HCT116 (cell line): ENCODE measurements at regions not wholly inside any gene's neighbourhood (a gene's known extent, or its start where the extent isn't known, plus 50 kb on each side); places are given as distances from the start of the nearest gene placed in this dataset.

ENCODE experiments used
- ATAC-seq: fragments of 200-7000 bp; cut with Tn5 transposase; 2 replicates; pipeline ENCODE4 v1.9.1; 2020; ENCODE audit warnings: mild to moderate bottlenecking, moderate library complexity
- BruUV-seq: library from RNA; stranded (reverse); fragments of 400-500 nt; replicated peaks from 2 replicates; lab custom pipeline; 2021; lab: Mats Ljungman, UMichigan
- CTCF ChIA-PET: fragments of 300-600 bp; sonication (Branson Sonifier 250); formaldehyde crosslinking; loops from one replicate; lab custom pipeline; 2021; ENCODE audit warnings: antibody characterized with exemption; lab: Charles Lee
- POLR2A ChIA-PET: fragments of 300-600, 350-600 bp; sonication (Branson Sonifier 250); formaldehyde crosslinking; loops from one replicate; lab custom pipeline; 2021; ENCODE audit warnings: antibody characterized with exemption; lab: Charles Lee
- RAD21 ChIA-PET, 2 experiments: fragments of 300-600 bp; sonication (Branson Sonifier 250); formaldehyde crosslinking; loops; one replicate each; lab custom pipeline; 2023; ENCODE audit warnings: low total read pairs in 2 of 2; ENCODE audit not compliant: uncharacterized antibody in 2 of 2, unreplicated experiment in 2 of 2, low non-redundant PET in 1 of 2; lab: Charles Lee
- DNase-seq: peaks from one replicate; pipeline ENCODE4 v3.0.0-alpha.2; 2010; ENCODE audit warnings: low read depth, low spot score
- H2AFZ ChIP-seq: fragments of 200-600 bp; shearing (Covaris generic), sonication (generic); 2 replicates; pipeline ENCODE4 v1.6.1; 2017; ENCODE audit warnings: low read depth, mixed run types, mixed read lengths, antibody characterized with exemption, low read length; ENCODE audit not compliant: poor library complexity, severe bottlenecking
- H3K27ac ChIP-seq: 2 replicates; pipeline ENCODE4 v1.5.1; 2012; ENCODE audit warnings: low read depth, low read length
- H3K27me3 ChIP-seq: fragments of 200-600 bp; sonication (generic); 2 replicates; pipeline ENCODE4 v1.6.1; 2016; ENCODE audit warnings: mixed run types, low read length, mixed read lengths; ENCODE audit not compliant: insufficient read depth
- H3K36me3 ChIP-seq, 2 experiments: fragments of 200-500 bp in 1 of 2; fragments of 200-600 bp in 1 of 2; sonication (Bioruptor generic) in 1 of 2; sonication (generic) in 1 of 2; 2 replicates each; pipeline versions ENCODE4 v1.5.1 to v1.6.1; 2014 to 2016; ENCODE audit warnings: low read length in 2 of 2, inconsistent platforms in 1 of 2, mixed read lengths in 1 of 2, mixed run types in 1 of 2; ENCODE audit not compliant: insufficient read depth in 2 of 2, control insufficient read depth in 1 of 2
- H3K4me1 ChIP-seq, 2 experiments: fragments of 200-600 bp in 1 of 2; sonication (generic) in 1 of 2; 2 replicates each; pipeline versions ENCODE4 v1.5.1 to v1.6.1; 2012 to 2017; ENCODE audit warnings: low read length in 2 of 2, inconsistent platforms in 1 of 2, mild to moderate bottlenecking in 1 of 2, mixed read lengths in 1 of 2, mixed run types in 1 of 2, moderate library complexity in 1 of 2; ENCODE audit not compliant: insufficient read depth in 2 of 2, control insufficient read depth in 1 of 2
- H3K4me2 ChIP-seq: fragments of 200-600 bp; sonication (generic); 2 replicates; pipeline ENCODE4 v1.6.1; 2017; ENCODE audit warnings: mixed run types, low read length, mixed read lengths
- H3K4me3 ChIP-seq, 2 experiments: fragments of 200-600 bp in 1 of 2; sonication (generic) in 1 of 2; replicated peaks in 1 of 2; 2 replicates each; pipeline ENCODE4 v1.5.1; 2011 to 2016; ENCODE audit warnings: low read length in 2 of 2, control low read depth in 1 of 2, low read depth in 1 of 2, mild to moderate bottlenecking in 1 of 2, mixed read lengths in 1 of 2, mixed run types in 1 of 2
- H3K79me2 ChIP-seq: fragments of 200-600 bp; sonication (generic); 2 replicates; pipeline ENCODE4 v1.6.1; 2017; ENCODE audit warnings: mild to moderate bottlenecking, mixed run types, low read length, moderate library complexity, mixed read lengths; ENCODE audit not compliant: insufficient read depth
- H3K9ac ChIP-seq: fragments of 200-600 bp; sonication (generic); 2 replicates; pipeline ENCODE4 v1.6.1; 2016; ENCODE audit warnings: low read length, mixed read lengths
- H3K9me2 ChIP-seq: fragments of 200-600 bp; sonication (generic), shearing (Covaris generic); 2 replicates; pipeline ENCODE4 v1.6.1; 2017; ENCODE audit warnings: mixed run types, mild to moderate bottlenecking, moderate library complexity; ENCODE audit not compliant: insufficient read depth
- H3K9me3 ChIP-seq, 2 experiments: fragments of 200-500 bp in 1 of 2; fragments of 200-600 bp in 1 of 2; sonication (Bioruptor generic) in 1 of 2; sonication (generic) in 1 of 2; 2 replicates each; pipeline ENCODE4 v1.6.1; 2014 to 2017; ENCODE audit warnings: low read length in 2 of 2, mixed read lengths in 2 of 2, inconsistent platforms in 1 of 2, low read depth in 1 of 2, mild to moderate bottlenecking in 1 of 2, mixed run types in 1 of 2, moderate library complexity in 1 of 2; ENCODE audit not compliant: control insufficient read depth in 1 of 2, insufficient read depth in 1 of 2
- H4K20me1 ChIP-seq: fragments of 200-600 bp; sonication (generic), shearing (Covaris generic); 2 replicates; pipeline ENCODE4 v1.6.1; 2017; ENCODE audit warnings: mixed run types, mild to moderate bottlenecking, moderate library complexity; ENCODE audit not compliant: insufficient read depth
- CEBPB ChIP-seq: IDR thresholded peaks from 2 replicates; pipeline ENCODE4 v1.6.1; 2012; ENCODE audit warnings: low read depth
- EGR1 ChIP-seq: IDR thresholded peaks from 2 replicates; pipeline ENCODE4 v1.6.1; 2012; ENCODE audit warnings: low read depth
- ELF1 ChIP-seq: IDR thresholded peaks from 2 replicates; pipeline ENCODE4 v1.6.1; 2012; ENCODE audit warnings: low read depth, borderline replicate concordance
- EZH2 ChIP-seq: fragments of 200-600 bp; sonication (generic); IDR thresholded peaks from 2 replicates; pipeline ENCODE4 v1.6.1; 2017; ENCODE audit warnings: antibody characterized with exemption, mixed run types
- EZH2phosphoT487 ChIP-seq: fragments of 200-600 bp; IDR thresholded peaks from 2 replicates; pipeline ENCODE4 v1.6.1; 2018; ENCODE audit warnings: antibody characterized with exemption, borderline replicate concordance
- FOSL1 ChIP-seq: IDR thresholded peaks from 2 replicates; pipeline ENCODE4 v1.6.1; 2012; ENCODE audit warnings: low read depth
- JUND ChIP-seq: IDR thresholded peaks from 2 replicates; pipeline ENCODE4 v1.6.1; 2012
- POLR2A ChIP-seq: IDR thresholded peaks from 2 replicates; pipeline ENCODE4 v1.7.0; 2011; ENCODE audit warnings: borderline replicate concordance; ENCODE audit not compliant: insufficient read depth, insufficient read length; ENCODE audit errors: extremely low read depth
- POLR2AphosphoS5 ChIP-seq: IDR thresholded peaks from 2 replicates; pipeline ENCODE4 v1.6.1; 2011; ENCODE audit warnings: mild to moderate bottlenecking, low read depth, low read length, moderate library complexity
- SIN3A ChIP-seq: IDR thresholded peaks from 2 replicates; pipeline ENCODE4 v1.6.1; 2012; ENCODE audit warnings: low read depth
- SP1 ChIP-seq: IDR thresholded peaks from 2 replicates; pipeline ENCODE4 v1.6.1; 2012; ENCODE audit warnings: low read depth
- TCF7L2 ChIP-seq: IDR thresholded peaks from 2 replicates; pipeline ENCODE4 v1.7.0; 2011; ENCODE audit warnings: borderline replicate concordance, inconsistent platforms; ENCODE audit not compliant: insufficient read depth, insufficient read length; ENCODE audit errors: extremely low read depth
- ZFX ChIP-seq: fragments of 450-650 bp; IDR thresholded peaks from 2 replicates; pipeline ENCODE4 v1.6.1; 2017
- ZNF274 ChIP-seq: fragments of 200-500 bp; sonication (Bioruptor generic); IDR thresholded peaks from 2 replicates; pipeline ENCODE4 v1.6.1; 2014; ENCODE audit warnings: mild to moderate bottlenecking, low read depth, low read length, inconsistent platforms
- intact Hi-C: fragments of 100-400 bp; cut with micrococcal nuclease; formaldehyde crosslinking; loops from 2 replicates; pipeline ENCODE4 v1.10.0; 2022
- TF ChIP-seq, protein P1 (sequence below): IDR thresholded peaks from 2 replicates; pipeline ENCODE4 v1.6.1; 2011; ENCODE audit warnings: mild to moderate bottlenecking, low read length, moderate library complexity; ENCODE audit not compliant: insufficient replicate concordance; ENCODE audit errors: extremely low read depth
- TF ChIP-seq, protein P2 (sequence below): IDR thresholded peaks from 2 replicates; pipeline ENCODE4 v1.6.1; 2012
- TF ChIP-seq, protein P3 (sequence below): IDR thresholded peaks from 2 replicates; pipeline ENCODE4 v1.6.1; 2012
- TF ChIP-seq, protein P4 (sequence below), 3 experiments: fragments of 200-600 bp in 1 of 3; sonication (generic) in 1 of 3; IDR thresholded peaks in 2 of 3; conservative IDR thresholded peaks in 1 of 3; 2 replicates each; pipeline ENCODE4 v1.5.1; 2012 to 2017; ENCODE audit warnings: low read depth in 2 of 3, low read length in 2 of 3, antibody characterized with exemption in 1 of 3, borderline replicate concordance in 1 of 3, control low read depth in 1 of 3, mild to moderate bottlenecking in 1 of 3, mixed read lengths in 1 of 3, mixed run types in 1 of 3, moderate library complexity in 1 of 3; ENCODE audit not compliant: insufficient read depth in 1 of 3
- TF ChIP-seq, protein P5 (sequence below): IDR thresholded peaks from 2 replicates; pipeline ENCODE4 v1.6.1; 2012; ENCODE audit warnings: low read depth

DNA sequence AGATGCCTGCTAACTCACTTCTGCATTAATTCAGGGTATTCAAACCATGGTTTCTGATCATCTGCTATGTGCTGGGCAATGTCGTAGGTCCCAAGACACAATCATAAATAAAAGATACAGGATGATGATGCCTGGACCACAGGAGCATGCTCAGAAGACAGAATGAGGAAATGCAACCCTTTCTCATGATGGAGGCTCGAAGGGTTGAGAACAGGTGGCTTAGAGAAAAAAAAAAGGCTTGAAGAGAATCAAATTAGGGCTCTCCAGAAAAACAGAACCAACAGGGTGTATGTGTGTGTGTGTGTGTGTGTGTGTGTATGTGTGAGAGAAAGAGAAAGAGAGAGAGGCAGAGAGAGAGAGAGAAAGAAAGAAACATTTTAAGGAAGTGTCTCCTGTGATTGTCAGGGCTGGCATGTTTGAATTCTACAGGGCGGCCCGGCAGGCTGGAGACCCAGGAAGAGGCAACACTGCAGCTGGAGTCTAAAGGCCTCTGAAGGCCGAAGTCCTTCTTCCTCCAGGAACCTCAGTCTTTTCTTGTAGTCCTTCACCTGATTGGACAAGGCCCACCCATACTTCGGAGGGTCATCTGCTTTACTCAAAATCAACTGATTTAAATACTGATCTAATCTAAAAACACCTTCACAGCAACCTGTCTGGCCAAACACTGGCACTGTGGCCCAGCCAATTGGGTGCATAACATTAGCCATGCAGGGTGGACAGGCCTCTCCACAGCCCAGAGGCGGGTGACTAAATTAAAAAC, 143.8 kb downstream of the ERMARD start:
- Histone ChIP-seq H3K4me3 (no peak overlapping the region), H3K27ac (no peak overlapping the region)
- TF ChIP-seq POLR2AphosphoS5: no peak
- TF ChIP-seq, protein P1, sequence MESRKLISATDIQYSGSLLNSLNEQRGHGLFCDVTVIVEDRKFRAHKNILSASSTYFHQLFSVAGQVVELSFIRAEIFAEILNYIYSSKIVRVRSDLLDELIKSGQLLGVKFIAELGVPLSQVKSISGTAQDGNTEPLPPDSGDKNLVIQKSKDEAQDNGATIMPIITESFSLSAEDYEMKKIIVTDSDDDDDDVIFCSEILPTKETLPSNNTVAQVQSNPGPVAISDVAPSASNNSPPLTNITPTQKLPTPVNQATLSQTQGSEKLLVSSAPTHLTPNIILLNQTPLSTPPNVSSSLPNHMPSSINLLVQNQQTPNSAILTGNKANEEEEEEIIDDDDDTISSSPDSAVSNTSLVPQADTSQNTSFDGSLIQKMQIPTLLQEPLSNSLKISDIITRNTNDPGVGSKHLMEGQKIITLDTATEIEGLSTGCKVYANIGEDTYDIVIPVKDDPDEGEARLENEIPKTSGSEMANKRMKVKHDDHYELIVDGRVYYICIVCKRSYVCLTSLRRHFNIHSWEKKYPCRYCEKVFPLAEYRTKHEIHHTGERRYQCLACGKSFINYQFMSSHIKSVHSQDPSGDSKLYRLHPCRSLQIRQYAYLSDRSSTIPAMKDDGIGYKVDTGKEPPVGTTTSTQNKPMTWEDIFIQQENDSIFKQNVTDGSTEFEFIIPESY: no peak
- TF ChIP-seq ZFX: no peak
- TF ChIP-seq FOSL1: no peak
- TF ChIP-seq EZH2phosphoT487: no peak
- TF ChIP-seq, protein P2, sequence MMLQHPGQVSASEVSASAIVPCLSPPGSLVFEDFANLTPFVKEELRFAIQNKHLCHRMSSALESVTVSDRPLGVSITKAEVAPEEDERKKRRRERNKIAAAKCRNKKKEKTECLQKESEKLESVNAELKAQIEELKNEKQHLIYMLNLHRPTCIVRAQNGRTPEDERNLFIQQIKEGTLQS: no peak
- TF ChIP-seq EZH2: no peak
- no peak for TF ChIP-seq POLR2A
- no peak for TF ChIP-seq CEBPB
- TF ChIP-seq ZNF274: no peak
- no peak for TF ChIP-seq EGR1
- no peak for TF ChIP-seq SP1
- TF ChIP-seq TCF7L2: no peak
- TF ChIP-seq, protein P3, sequence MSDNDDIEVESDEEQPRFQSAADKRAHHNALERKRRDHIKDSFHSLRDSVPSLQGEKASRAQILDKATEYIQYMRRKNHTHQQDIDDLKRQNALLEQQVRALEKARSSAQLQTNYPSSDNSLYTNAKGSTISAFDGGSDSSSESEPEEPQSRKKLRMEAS: no peak
- no peak for TF ChIP-seq JUND
- TF ChIP-seq, protein P4, sequence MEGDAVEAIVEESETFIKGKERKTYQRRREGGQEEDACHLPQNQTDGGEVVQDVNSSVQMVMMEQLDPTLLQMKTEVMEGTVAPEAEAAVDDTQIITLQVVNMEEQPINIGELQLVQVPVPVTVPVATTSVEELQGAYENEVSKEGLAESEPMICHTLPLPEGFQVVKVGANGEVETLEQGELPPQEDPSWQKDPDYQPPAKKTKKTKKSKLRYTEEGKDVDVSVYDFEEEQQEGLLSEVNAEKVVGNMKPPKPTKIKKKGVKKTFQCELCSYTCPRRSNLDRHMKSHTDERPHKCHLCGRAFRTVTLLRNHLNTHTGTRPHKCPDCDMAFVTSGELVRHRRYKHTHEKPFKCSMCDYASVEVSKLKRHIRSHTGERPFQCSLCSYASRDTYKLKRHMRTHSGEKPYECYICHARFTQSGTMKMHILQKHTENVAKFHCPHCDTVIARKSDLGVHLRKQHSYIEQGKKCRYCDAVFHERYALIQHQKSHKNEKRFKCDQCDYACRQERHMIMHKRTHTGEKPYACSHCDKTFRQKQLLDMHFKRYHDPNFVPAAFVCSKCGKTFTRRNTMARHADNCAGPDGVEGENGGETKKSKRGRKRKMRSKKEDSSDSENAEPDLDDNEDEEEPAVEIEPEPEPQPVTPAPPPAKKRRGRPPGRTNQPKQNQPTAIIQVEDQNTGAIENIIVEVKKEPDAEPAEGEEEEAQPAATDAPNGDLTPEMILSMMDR (IDR thresholded peaks at IDR 0.05 in 2 of 3, conservative IDR thresholded peaks at IDR 0.05 in 1 of 3; ENCODE audit: borderline replicate concordance in 1 of 3, insufficient read depth in 1 of 3, low read depth in 2 of 3, low read length in 2 of 3): no peak
- no peak for TF ChIP-seq SIN3A
- TF ChIP-seq ELF1: no peak
- TF ChIP-seq, protein P5, sequence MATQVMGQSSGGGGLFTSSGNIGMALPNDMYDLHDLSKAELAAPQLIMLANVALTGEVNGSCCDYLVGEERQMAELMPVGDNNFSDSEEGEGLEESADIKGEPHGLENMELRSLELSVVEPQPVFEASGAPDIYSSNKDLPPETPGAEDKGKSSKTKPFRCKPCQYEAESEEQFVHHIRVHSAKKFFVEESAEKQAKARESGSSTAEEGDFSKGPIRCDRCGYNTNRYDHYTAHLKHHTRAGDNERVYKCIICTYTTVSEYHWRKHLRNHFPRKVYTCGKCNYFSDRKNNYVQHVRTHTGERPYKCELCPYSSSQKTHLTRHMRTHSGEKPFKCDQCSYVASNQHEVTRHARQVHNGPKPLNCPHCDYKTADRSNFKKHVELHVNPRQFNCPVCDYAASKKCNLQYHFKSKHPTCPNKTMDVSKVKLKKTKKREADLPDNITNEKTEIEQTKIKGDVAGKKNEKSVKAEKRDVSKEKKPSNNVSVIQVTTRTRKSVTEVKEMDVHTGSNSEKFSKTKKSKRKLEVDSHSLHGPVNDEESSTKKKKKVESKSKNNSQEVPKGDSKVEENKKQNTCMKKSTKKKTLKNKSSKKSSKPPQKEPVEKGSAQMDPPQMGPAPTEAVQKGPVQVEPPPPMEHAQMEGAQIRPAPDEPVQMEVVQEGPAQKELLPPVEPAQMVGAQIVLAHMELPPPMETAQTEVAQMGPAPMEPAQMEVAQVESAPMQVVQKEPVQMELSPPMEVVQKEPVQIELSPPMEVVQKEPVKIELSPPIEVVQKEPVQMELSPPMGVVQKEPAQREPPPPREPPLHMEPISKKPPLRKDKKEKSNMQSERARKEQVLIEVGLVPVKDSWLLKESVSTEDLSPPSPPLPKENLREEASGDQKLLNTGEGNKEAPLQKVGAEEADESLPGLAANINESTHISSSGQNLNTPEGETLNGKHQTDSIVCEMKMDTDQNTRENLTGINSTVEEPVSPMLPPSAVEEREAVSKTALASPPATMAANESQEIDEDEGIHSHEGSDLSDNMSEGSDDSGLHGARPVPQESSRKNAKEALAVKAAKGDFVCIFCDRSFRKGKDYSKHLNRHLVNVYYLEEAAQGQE: no peak
- TF ChIP-seq, all 23 proteins: peak for 0
- intact Hi-C loops: no loop called here
- no peaks in the 10 kb centered on the region for H4K20me1 ChIP-seq
- H3K9me3 ChIP-seq: no peaks in the 10 kb centered on the region
- DNase-seq (no peak), ATAC-seq (no peak)
- no peaks in the 10 kb centered on the region for H3K79me2 ChIP-seq
- no peaks in the 10 kb centered on the region for H3K9me2 ChIP-seq
- CTCF ChIA-PET: no interaction called here
- no TSS peak for BruUV-seq
- no peaks in the 10 kb centered on the region for H3K4me1 ChIP-seq
- H3K36me3 ChIP-seq: no peaks in the 10 kb centered on the region
- no peak overlapping the region for H3K4me2 ChIP-seq
- RAD21 ChIA-PET: no interaction called here
- no peaks in the 10 kb centered on the region for H3K27me3 ChIP-seq
- no peak overlapping the region for H2AFZ ChIP-seq
- POLR2A ChIA-PET: no interaction called here
- no peak overlapping the region for H3K9ac ChIP-seq
